HEK293 (cell line): ENCODE measurements at regions not wholly inside any gene's neighbourhood (a gene's known extent, or its start where the extent isn't known, plus 50 kb on each side); places are given as distances from the start of the nearest gene placed in this dataset.

Experiments used
- CTCF ChIA-PET: fragments of 350-600 bp; formaldehyde crosslinking; extraction: SDS; loops from one replicate; lab custom pipeline; 2021; ENCODE audit warnings: antibody characterized with exemption; lab: Yijun Ruan, JAX
- POLR2A ChIA-PET: fragments of 300-600 bp; formaldehyde crosslinking; extraction: SDS; loops from one replicate; lab custom pipeline; 2020; ENCODE audit warnings: antibody characterized with exemption, inconsistent platforms; lab: Yijun Ruan, JAX
- H3K27ac ChIP-seq: fragments of 200-500 bp; sonication (Bioruptor generic); 2 replicates; pipeline ENCODE4 v1.5.1; 2014; ENCODE audit warnings: low read depth, low read length, control low read depth, inconsistent platforms; ENCODE audit errors: extremely low read depth
- H3K36me3 ChIP-seq, 2 experiments: fragments of 200-500 bp in 1 of 2; sonication (Bioruptor generic) in 1 of 2; 1 replicate in 1 of 2; 2 replicates in 1 of 2; pipeline ENCODE4 v1.5.1; 2014 to 2017; ENCODE audit warnings: inconsistent platforms in 2 of 2, low read length in 2 of 2; ENCODE audit not compliant: control insufficient read depth in 2 of 2, insufficient read depth in 1 of 2
- H3K4me1 ChIP-seq: fragments of 200-500 bp; sonication (Bioruptor generic); 2 replicates; pipeline ENCODE4 v1.5.1; 2014; ENCODE audit warnings: mild to moderate bottlenecking, low read length, inconsistent platforms; ENCODE audit not compliant: control insufficient read depth, insufficient read depth
- H3K4me3 ChIP-seq: 2 replicates; pipeline ENCODE4 v1.5.1; 2011; ENCODE audit warnings: low read depth, mild to moderate bottlenecking, control low read depth, low read length, moderate library complexity
- H3K9me3 ChIP-seq: fragments of 200-500 bp; sonication (Bioruptor generic); 2 replicates; pipeline ENCODE4 v1.5.1; 2014; ENCODE audit warnings: low read depth, low read length, inconsistent platforms; ENCODE audit not compliant: control insufficient read depth, insufficient read depth
- GFI1B ChIP-seq: fragments of 450-650 bp; formaldehyde crosslinking; IDR thresholded peaks from 2 replicates; pipeline ENCODE4 v1.5.1; 2016; ENCODE audit warnings: missing biosample characterization, missing genetic modification characterization
- MYNN ChIP-seq: fragments of 450-650 bp; formaldehyde crosslinking; IDR thresholded peaks from 2 replicates; pipeline ENCODE4 v1.5.1; 2016; ENCODE audit warnings: missing biosample characterization, missing genetic modification characterization, borderline replicate concordance
- MZF1 ChIP-seq: fragments of 450-650 bp; formaldehyde crosslinking; IDR thresholded peaks from 2 replicates; pipeline ENCODE4 v1.5.1; 2017; ENCODE audit warnings: missing biosample characterization, missing genetic modification characterization, borderline replicate concordance
- OVOL3 ChIP-seq: fragments of 450-650 bp; formaldehyde crosslinking; IDR thresholded peaks from 2 replicates; pipeline ENCODE4 v1.5.1; 2016; ENCODE audit warnings: missing biosample characterization, missing genetic modification characterization
- SCRT1 ChIP-seq: fragments of 450-650 bp; formaldehyde crosslinking; IDR thresholded peaks from 2 replicates; pipeline ENCODE4 v1.5.1; 2016; ENCODE audit warnings: missing biosample characterization, missing genetic modification characterization, borderline replicate concordance
- SETDB1 ChIP-seq: IDR thresholded peaks from one replicate; pipeline ENCODE4 v1.6.1; 2017; ENCODE audit warnings: mild to moderate bottlenecking, low read length, moderate library complexity, mixed read lengths; ENCODE audit not compliant: insufficient read length
- ZBTB11 ChIP-seq: fragments of 450-650 bp; formaldehyde crosslinking; conservative IDR thresholded peaks from 2 replicates; pipeline ENCODE4 v1.5.1; 2016; ENCODE audit warnings: low read depth, missing biosample characterization, missing genetic modification characterization
- ZBTB20 ChIP-seq: fragments of 450-650 bp; formaldehyde crosslinking; IDR thresholded peaks from 2 replicates; pipeline ENCODE4 v1.5.1; 2016; ENCODE audit warnings: missing biosample characterization, missing genetic modification characterization
- ZEB2 ChIP-seq: fragments of 450-650 bp; formaldehyde crosslinking; IDR thresholded peaks from 2 replicates; pipeline ENCODE4 v1.5.1; 2016; ENCODE audit warnings: missing biosample characterization, missing genetic modification characterization
- ZNF138 ChIP-seq: fragments of 450-650 bp; formaldehyde crosslinking; IDR thresholded peaks from 2 replicates; pipeline ENCODE4 v1.5.1; 2016; ENCODE audit warnings: missing biosample characterization, missing genetic modification characterization, borderline replicate concordance
- ZNF155 ChIP-seq: fragments of 450-650 bp; formaldehyde crosslinking; IDR thresholded peaks from 2 replicates; pipeline ENCODE4 v1.5.1; 2016; ENCODE audit warnings: missing biosample characterization, missing genetic modification characterization
- ZNF174 ChIP-seq: fragments of 450-650 bp; formaldehyde crosslinking; IDR thresholded peaks from 2 replicates; pipeline ENCODE4 v1.5.0; 2017; ENCODE audit warnings: missing biosample characterization, mild to moderate bottlenecking, missing genetic modification characterization
- ZNF223 ChIP-seq: fragments of 450-650 bp; formaldehyde crosslinking; IDR thresholded peaks from 2 replicates; pipeline ENCODE4 v1.5.1; 2016; ENCODE audit warnings: missing biosample characterization, missing genetic modification characterization
- ZNF23 ChIP-seq: fragments of 450-650 bp; formaldehyde crosslinking; IDR thresholded peaks from 2 replicates; pipeline ENCODE4 v1.5.1; 2016; ENCODE audit warnings: missing biosample characterization, missing genetic modification characterization, borderline replicate concordance
- ZNF26 ChIP-seq: fragments of 450-650 bp; formaldehyde crosslinking; IDR thresholded peaks from 2 replicates; pipeline ENCODE4 v1.5.1; 2016; ENCODE audit warnings: missing biosample characterization, missing genetic modification characterization
- ZNF311 ChIP-seq: fragments of 450-650 bp; formaldehyde crosslinking; IDR thresholded peaks from 2 replicates; pipeline ENCODE4 v1.5.1; 2017; ENCODE audit warnings: missing biosample characterization, missing genetic modification characterization, borderline replicate concordance
- ZNF366 ChIP-seq: fragments of 450-650 bp; formaldehyde crosslinking; conservative IDR thresholded peaks from 2 replicates; pipeline ENCODE4 v1.5.1; 2016; ENCODE audit warnings: missing biosample characterization, missing genetic modification characterization
- ZNF404 ChIP-seq: fragments of 450-650 bp; formaldehyde crosslinking; IDR thresholded peaks from 2 replicates; pipeline ENCODE4 v1.5.1; 2017; ENCODE audit warnings: missing biosample characterization, missing genetic modification characterization
- ZNF416 ChIP-seq: fragments of 450-650 bp; formaldehyde crosslinking; IDR thresholded peaks from 2 replicates; pipeline ENCODE4 v1.5.1; 2016; ENCODE audit warnings: missing biosample characterization, missing genetic modification characterization
- ZNF558 ChIP-seq: fragments of 450-650 bp; formaldehyde crosslinking; IDR thresholded peaks from 2 replicates; pipeline ENCODE4 v1.5.1; 2016; ENCODE audit warnings: missing biosample characterization, missing genetic modification characterization
- ZNF654 ChIP-seq: fragments of 450-650 bp; formaldehyde crosslinking; IDR thresholded peaks from 2 replicates; pipeline ENCODE4 v1.5.1; 2016; ENCODE audit warnings: low read depth, missing biosample characterization, missing genetic modification characterization
- ZNF747 ChIP-seq: fragments of 450-650 bp; formaldehyde crosslinking; IDR thresholded peaks from 2 replicates; pipeline ENCODE4 v1.5.1; 2016; ENCODE audit warnings: missing biosample characterization, missing genetic modification characterization
- ZSCAN30 ChIP-seq: fragments of 450-650 bp; IDR thresholded peaks from 2 replicates; pipeline ENCODE4 v1.5.1; 2018; ENCODE audit warnings: missing biosample characterization, mild to moderate bottlenecking, missing genetic modification characterization, moderate library complexity
- TF ChIP-seq, protein P1 (sequence below): fragments of 450-650 bp; formaldehyde crosslinking; IDR thresholded peaks from 2 replicates; pipeline ENCODE4 v1.5.1; 2016; ENCODE audit warnings: missing biosample characterization, missing genetic modification characterization
- TF ChIP-seq, protein P2 (sequence below): sonication (generic); formaldehyde crosslinking; IDR thresholded peaks from 2 replicates; pipeline ENCODE4 v1.8.1; 2022; ENCODE audit warnings: mild to moderate bottlenecking, moderate library complexity, missing genetic modification reagents
- TF ChIP-seq, protein P3 (sequence below): fragments of 450-650 bp; formaldehyde crosslinking; IDR thresholded peaks from 2 replicates; pipeline ENCODE4 v1.5.1; 2016; ENCODE audit warnings: missing biosample characterization, missing genetic modification characterization

- no peaks in the 10 kb centered on the region for H3K36me3 ChIP-seq
- ChIA-PET CTCF (interaction anchor here (0.6 kb wide), 1 partner anchor 159 kb away, joined by 3 read pairs; no protein-coding TSS in a partner anchor), POLR2A (no interaction called here)
- no peaks in the 10 kb centered on the region for H3K9me3 ChIP-seq
- no peak overlapping the region for H3K4me3 ChIP-seq
- TF ChIP-seq ZNF416 (tag by site-specific recombination): no peak
- TF ChIP-seq SETDB1: no peak
- no peak for TF ChIP-seq MYNN (tag by site-specific recombination)
- TF ChIP-seq OVOL3 (tag by site-specific recombination): no peak
- TF ChIP-seq ZBTB20: no peak
- TF ChIP-seq, protein P1, sequence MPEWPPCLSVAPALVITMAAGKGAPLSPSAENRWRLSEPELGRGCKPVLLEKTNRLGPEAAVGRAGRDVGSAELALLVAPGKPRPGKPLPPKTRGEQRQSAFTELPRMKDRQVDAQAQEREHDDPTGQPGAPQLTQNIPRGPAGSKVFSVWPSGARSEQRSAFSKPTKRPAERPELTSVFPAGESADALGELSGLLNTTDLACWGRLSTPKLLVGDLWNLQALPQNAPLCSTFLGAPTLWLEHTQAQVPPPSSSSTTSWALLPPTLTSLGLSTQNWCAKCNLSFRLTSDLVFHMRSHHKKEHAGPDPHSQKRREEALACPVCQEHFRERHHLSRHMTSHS (tag by site-specific recombination): no peak
- no peak for TF ChIP-seq MZF1
- no peak for TF ChIP-seq ZNF311 (tag by site-specific recombination)
- TF ChIP-seq, protein P2, sequence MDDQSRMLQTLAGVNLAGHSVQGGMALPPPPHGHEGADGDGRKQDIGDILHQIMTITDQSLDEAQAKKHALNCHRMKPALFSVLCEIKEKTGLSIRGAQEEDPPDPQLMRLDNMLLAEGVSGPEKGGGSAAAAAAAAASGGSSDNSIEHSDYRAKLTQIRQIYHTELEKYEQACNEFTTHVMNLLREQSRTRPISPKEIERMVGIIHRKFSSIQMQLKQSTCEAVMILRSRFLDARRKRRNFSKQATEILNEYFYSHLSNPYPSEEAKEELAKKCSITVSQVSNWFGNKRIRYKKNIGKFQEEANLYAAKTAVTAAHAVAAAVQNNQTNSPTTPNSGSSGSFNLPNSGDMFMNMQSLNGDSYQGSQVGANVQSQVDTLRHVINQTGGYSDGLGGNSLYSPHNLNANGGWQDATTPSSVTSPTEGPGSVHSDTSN (CRISPR knock-in tag): no peak
- TF ChIP-seq ZNF155 (tag by site-specific recombination): no peak
- no peak for TF ChIP-seq GFI1B
- TF ChIP-seq ZBTB11: no peak
- no peak for TF ChIP-seq ZEB2
- no peaks in the 10 kb centered on the region for H3K4me1 ChIP-seq
- no peak overlapping the region for H3K27ac ChIP-seq
Measured at GRCh38 chr2:188039307-188039706, 252.4 kb upstream of the GULP1 start.

DNA sequence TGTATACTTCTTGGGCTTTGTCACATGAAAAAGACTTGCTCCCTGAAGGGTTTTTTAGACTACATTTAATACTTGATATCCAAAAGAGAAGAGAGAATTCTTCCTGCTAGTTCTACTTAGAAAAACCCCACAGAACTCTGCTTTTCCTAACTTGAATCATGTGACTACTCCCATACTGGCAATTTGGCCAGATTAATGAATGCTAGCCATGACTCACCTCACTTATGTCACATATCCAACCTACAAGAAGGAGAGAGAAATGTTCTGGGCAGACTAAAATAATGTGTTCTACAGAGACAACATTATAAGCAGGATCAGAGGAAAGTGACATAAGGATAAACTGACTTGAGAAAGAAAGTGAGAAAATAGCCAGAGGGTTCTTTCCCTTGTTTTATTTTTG is 249.3 kb upstream of the GULP1 start:
- no peak overlapping the region for H3K27ac ChIP-seq
- H3K4me3 ChIP-seq: no peak overlapping the region
- POLR2A ChIA-PET: no interaction called here
- TF ChIP-seq ZNF26 (tag by site-specific recombination): no peak
- 0 out of 2 replicates have a peak, but pooled peaks have one; percentile 13 for TF ChIP-seq ZNF366 (tag by site-specific recombination)
- TF ChIP-seq, all 188 proteins: peak for 1
- Histone ChIP-seq H3K4me1 (no peaks in the 10 kb centered on the region), H3K36me3 (no peaks in the 10 kb centered on the region), H3K9me3 (no peaks in the 10 kb centered on the region)
- CTCF ChIA-PET: no interaction called here

DNA sequence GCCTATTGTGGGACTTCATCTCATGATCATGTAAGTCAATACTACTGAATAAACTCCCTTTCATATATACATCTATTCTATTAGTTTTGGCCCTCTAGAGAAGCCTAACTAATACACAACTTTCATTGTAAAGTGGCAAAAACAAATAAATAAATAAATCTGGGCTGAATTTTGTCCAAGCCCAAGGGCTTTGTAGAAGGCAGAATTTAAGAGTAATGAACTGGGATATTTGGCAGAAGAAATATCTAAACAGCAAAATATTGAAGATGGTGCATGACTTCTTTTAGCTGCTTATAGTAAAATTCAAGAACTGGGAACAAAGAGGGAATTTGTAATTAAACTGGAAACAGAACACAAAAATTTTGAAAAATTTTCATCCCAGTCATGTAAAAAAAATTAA is 246.7 kb upstream of the GULP1 start:
- Histone ChIP-seq H3K4me3 (no peak overlapping the region), H3K9me3 (no peaks in the 10 kb centered on the region), H3K4me1 (peaks cover 5% of the 10 kb centered on the region; the same call in 1 of the 2 replicates), H3K27ac (no peak overlapping the region), H3K36me3 (no peaks in the 10 kb centered on the region)
- ChIA-PET CTCF (interaction anchor here (0.6 to 0.8 kb wide), 2 partner anchors 159 to 477 kb away, joined by 3 read pairs; no protein-coding TSS in a partner anchor), POLR2A (interaction anchor here (0.7 kb wide), 1 partner anchor 167 kb away, joined by 7 read pairs; no protein-coding TSS in a partner anchor)
- TF ChIP-seq ZNF223 (tag by site-specific recombination) (no peak), ZNF138 (tag by site-specific recombination) (no peak), ZSCAN30 (tag by site-specific recombination) (no peak), ZNF654 (tag by site-specific recombination) (no peak), ZNF404 (no peak), ZNF174 (tag by site-specific recombination) (no peak), ZNF747 (no peak), SCRT1 (tag by site-specific recombination) (no peak), ZNF558 (no peak), ZNF23 (tag by site-specific recombination) (no peak)
- TF ChIP-seq, protein P3, sequence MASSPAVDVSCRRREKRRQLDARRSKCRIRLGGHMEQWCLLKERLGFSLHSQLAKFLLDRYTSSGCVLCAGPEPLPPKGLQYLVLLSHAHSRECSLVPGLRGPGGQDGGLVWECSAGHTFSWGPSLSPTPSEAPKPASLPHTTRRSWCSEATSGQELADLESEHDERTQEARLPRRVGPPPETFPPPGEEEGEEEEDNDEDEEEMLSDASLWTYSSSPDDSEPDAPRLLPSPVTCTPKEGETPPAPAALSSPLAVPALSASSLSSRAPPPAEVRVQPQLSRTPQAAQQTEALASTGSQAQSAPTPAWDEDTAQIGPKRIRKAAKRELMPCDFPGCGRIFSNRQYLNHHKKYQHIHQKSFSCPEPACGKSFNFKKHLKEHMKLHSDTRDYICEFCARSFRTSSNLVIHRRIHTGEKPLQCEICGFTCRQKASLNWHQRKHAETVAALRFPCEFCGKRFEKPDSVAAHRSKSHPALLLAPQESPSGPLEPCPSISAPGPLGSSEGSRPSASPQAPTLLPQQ: no peak
